H1 (cell line): ENCODE measurements at regions not wholly inside any gene's neighbourhood (a gene's known extent, or its start where the extent isn't known, plus 50 kb on each side); places are given as distances from the start of the nearest gene placed in this dataset.
"Not testable (repeated sequence)": the region's sequence is repeated elsewhere in the genome, so short reads cannot be mapped to it uniquely, and the experiment has no call there.

ENCODE experiments used
- BRCA1 ChIP-seq: IDR thresholded peaks from 2 replicates; pipeline ENCODE4 v1.6.1; 2012; ENCODE audit warnings: low read depth, low read length, improper control_type of control experiment
- EGR1 ChIP-seq: IDR thresholded peaks from 2 replicates; pipeline ENCODE4 v1.6.1; 2011; ENCODE audit warnings: low read depth, low read length, borderline replicate concordance
- FOSL1 ChIP-seq: IDR thresholded peaks from 2 replicates; pipeline ENCODE4 v1.6.1; 2011; ENCODE audit warnings: mild to moderate bottlenecking, low read depth, low read length, moderate library complexity; ENCODE audit not compliant: insufficient read depth
- NANOG ChIP-seq: IDR thresholded peaks from 2 replicates; pipeline ENCODE4 v1.6.1; 2011; ENCODE audit warnings: low read length, low read depth, mild to moderate bottlenecking, inconsistent platforms; ENCODE audit not compliant: insufficient read depth, poor library complexity, severe bottlenecking
- POLR2A ChIP-seq, 2 experiments: IDR thresholded peaks; 1 replicate in 1 of 2; 2 replicates in 1 of 2; pipeline ENCODE4 v1.6.1; 2011; ENCODE audit warnings: low read depth in 2 of 2, low read length in 2 of 2, mild to moderate bottlenecking in 2 of 2; ENCODE audit errors: control extremely low read depth in 1 of 2
- POLR2AphosphoS5 ChIP-seq: IDR thresholded peaks from 2 replicates; pipeline ENCODE4 v1.6.1; 2011; ENCODE audit warnings: low read depth, low read length
- RBBP5 ChIP-seq: IDR thresholded peaks from 2 replicates; pipeline ENCODE4 v1.7.1; 2012; ENCODE audit warnings: low read depth, mild to moderate bottlenecking, inconsistent platforms, low read length, moderate library complexity, borderline replicate concordance
- RNF2 ChIP-seq: fragments of 200-900, 300-1000 bp; sonication (generic); IDR thresholded peaks from 2 replicates; pipeline ENCODE4 v1.7.1; 2016; ENCODE audit warnings: borderline replicate concordance, low read depth, mild to moderate bottlenecking, antibody characterized with exemption, low read length; ENCODE audit not compliant: poor library complexity, severe bottlenecking; ENCODE audit errors: missing control alignments
- RXRA ChIP-seq: IDR thresholded peaks from 2 replicates; pipeline ENCODE4 v1.6.1; 2011; ENCODE audit warnings: low read depth, mild to moderate bottlenecking, low read length, moderate library complexity; ENCODE audit not compliant: insufficient read depth
- SP1 ChIP-seq: IDR thresholded peaks from 2 replicates; pipeline ENCODE4 v1.6.1; 2011; ENCODE audit warnings: low read depth, low read length
- TAF1 ChIP-seq: IDR thresholded peaks from 2 replicates; pipeline ENCODE4 v1.6.1; 2011; ENCODE audit warnings: mild to moderate bottlenecking, low read depth, low read length
- TF ChIP-seq, protein P1 (sequence below), 3 experiments: IDR thresholded peaks; 1 replicate in 2 of 3; 2 replicates in 1 of 3; pipeline versions ENCODE4 v1.5.1 to v1.6.1; 2011; ENCODE audit warnings: low read length in 3 of 3, mild to moderate bottlenecking in 3 of 3, inconsistent platforms in 2 of 3, low read depth in 1 of 3, moderate library complexity in 1 of 3; ENCODE audit not compliant: insufficient read depth in 1 of 3; ENCODE audit errors: control extremely low read depth in 1 of 3

DNA sequence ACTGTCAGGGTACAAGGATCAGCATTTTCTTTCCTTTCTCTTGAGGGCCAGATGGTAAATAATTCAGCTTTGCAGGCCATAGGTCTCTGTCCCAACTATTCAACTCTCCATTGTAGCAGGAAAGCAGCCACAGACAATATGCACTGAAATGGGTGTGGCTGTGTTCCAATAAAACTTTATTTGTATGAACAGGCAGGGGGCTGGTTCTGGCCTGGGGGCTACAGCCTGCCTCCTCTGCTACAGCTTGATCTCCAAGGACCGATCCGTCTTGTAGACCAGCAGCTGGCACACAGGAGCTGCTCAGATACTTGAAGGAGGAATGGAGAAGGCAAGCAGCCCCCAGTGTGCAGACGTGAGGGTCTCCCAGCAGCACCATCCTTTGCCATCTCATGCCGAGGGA lies 127.1 kb downstream of the OTOP1 start:
- TF ChIP-seq SP1; TAF1; NANOG; BRCA1; FOSL1; EGR1; RNF2; POLR2A (IDR thresholded peaks at IDR 0.05; ENCODE audit: control extremely low read depth in 1 of 2, low read depth in 2 of 2, low read length in 2 of 2); RBBP5; RXRA; POLR2AphosphoS5: not testable (repeated sequence)
- TF ChIP-seq, protein P1, sequence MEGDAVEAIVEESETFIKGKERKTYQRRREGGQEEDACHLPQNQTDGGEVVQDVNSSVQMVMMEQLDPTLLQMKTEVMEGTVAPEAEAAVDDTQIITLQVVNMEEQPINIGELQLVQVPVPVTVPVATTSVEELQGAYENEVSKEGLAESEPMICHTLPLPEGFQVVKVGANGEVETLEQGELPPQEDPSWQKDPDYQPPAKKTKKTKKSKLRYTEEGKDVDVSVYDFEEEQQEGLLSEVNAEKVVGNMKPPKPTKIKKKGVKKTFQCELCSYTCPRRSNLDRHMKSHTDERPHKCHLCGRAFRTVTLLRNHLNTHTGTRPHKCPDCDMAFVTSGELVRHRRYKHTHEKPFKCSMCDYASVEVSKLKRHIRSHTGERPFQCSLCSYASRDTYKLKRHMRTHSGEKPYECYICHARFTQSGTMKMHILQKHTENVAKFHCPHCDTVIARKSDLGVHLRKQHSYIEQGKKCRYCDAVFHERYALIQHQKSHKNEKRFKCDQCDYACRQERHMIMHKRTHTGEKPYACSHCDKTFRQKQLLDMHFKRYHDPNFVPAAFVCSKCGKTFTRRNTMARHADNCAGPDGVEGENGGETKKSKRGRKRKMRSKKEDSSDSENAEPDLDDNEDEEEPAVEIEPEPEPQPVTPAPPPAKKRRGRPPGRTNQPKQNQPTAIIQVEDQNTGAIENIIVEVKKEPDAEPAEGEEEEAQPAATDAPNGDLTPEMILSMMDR (IDR thresholded peaks at IDR 0.05; ENCODE audit: control extremely low read depth in 1 of 3, insufficient read depth in 1 of 3, low read depth in 1 of 3, low read length in 3 of 3): not testable (repeated sequence)
